ENCODE measurements at regions not wholly inside any gene's neighbourhood (a gene's known extent, or its start where the extent isn't known, plus 50 kb on each side); places are given as distances from the start of the nearest gene placed in this dataset.

GRCh38 chr13:88754141-88754540 lies 1083.0 kb downstream of the SLITRK5 start (continued):
- no peak for TF ChIP-seq STAG1 (CRISPR knock-in tag; IDR thresholded peaks at IDR 0.05; ENCODE audit: borderline replicate concordance)

GRCh38 chr13:88761145-88761544 lies 1090.0 kb downstream of the SLITRK5 start:
- TF ChIP-seq ZNF518B (CRISPR knock-in tag; IDR thresholded peaks at IDR 0.05), result no peak
- TF ChIP-seq NRF1 (conservative IDR thresholded peaks at IDR 0.05 in 1 of 2, IDR thresholded peaks at IDR 0.05 in 1 of 2), result no peak
- TF ChIP-seq EP300 (IDR thresholded peaks at IDR 0.05; ENCODE audit: low read length), result no peak
- TF ChIP-seq ZNF57 (CRISPR knock-in tag; IDR thresholded peaks at IDR 0.05), result no peak
- TF ChIP-seq ZNF282 (CRISPR knock-in tag; IDR thresholded peaks at IDR 0.05), result no peak
- no peak for TF ChIP-seq ZBTB1 (CRISPR knock-in tag; IDR thresholded peaks at IDR 0.05; ENCODE audit: borderline replicate concordance, low read depth)
- no peak for TF ChIP-seq PYGO2 (tag; IDR thresholded peaks at IDR 0.05)
- TF ChIP-seq GABPA (tag; conservative IDR thresholded peaks at IDR 0.05; ENCODE audit: low read depth), result no peak
- TF ChIP-seq IRF2 (CRISPR knock-in tag; IDR thresholded peaks at IDR 0.05), result no peak
- TF ChIP-seq ZNF124 (CRISPR knock-in tag; IDR thresholded peaks at IDR 0.05), result no peak
- no peak for TF ChIP-seq SNIP1 (IDR thresholded peaks at IDR 0.05; ENCODE audit: low read depth)
- no peak for TF ChIP-seq MAX (CRISPR knock-in tag; IDR thresholded peaks at IDR 0.05)
- Histone ChIP-seq H3K36me3 (ENCODE audit: control insufficient read depth, insufficient read depth, low read length) (no peaks in the 10 kb centered on the region), H3K9me1 (ENCODE audit: control insufficient read depth, insufficient read depth, low read length) (no peaks in the 10 kb centered on the region), H3K4me3 (no peak overlapping the region), H3K4me2 (ENCODE audit: insufficient read depth, low read length) (no peak overlapping the region), H3K4me1 (replicated peaks in 1 of 2; ENCODE audit: control insufficient read depth in 2 of 2, insufficient read depth in 2 of 2, low read length in 2 of 2) (no peaks in the 10 kb centered on the region), H3K9ac (ENCODE audit: insufficient read depth in 1 of 2, low read depth in 2 of 2, low read length in 2 of 2) (no peak overlapping the region), H3K79me2 (ENCODE audit: control insufficient read depth, insufficient read depth, low read length) (no peaks in the 10 kb centered on the region), H3K27ac (ENCODE audit: extremely low read depth, low read depth, low read length) (no peak overlapping the region), H2AFZ (ENCODE audit: low read depth, low read length) (no peak overlapping the region), H3K27me3 (ENCODE audit: control insufficient read depth in 2 of 2, insufficient read depth in 2 of 2, low read length in 2 of 2) (no peaks in the 10 kb centered on the region), H4K20me1 (replicated peaks; ENCODE audit: control insufficient read depth, insufficient read depth, low read length) (no peaks in the 10 kb centered on the region), H3K9me3 (replicated peaks; ENCODE audit: control insufficient read depth, insufficient read depth, low read depth, low read length) (no peaks in the 10 kb centered on the region)
- FAIRE-seq (no peak), ATAC-seq (no peak), DNase-seq (ENCODE audit: extremely low read depth in 1 of 4, low spot score in 3 of 4) (no peak)
- POLR2A ChIA-PET, result no interaction called here
- 0% methylated on average over 4 of the region's 4 CpGs for WGBS (ENCODE audit: insufficient coverage, low coverage, missing lambda C conversion rate)
- CTCF ChIA-PET (ENCODE audit: low intra/inter-chr PET ratio), result no interaction called here
- BruUV-seq (replicated peaks), result no TSS peak
- in situ Hi-C loops (cut with MboI) (no loop called here), intact Hi-C loops (cut with micrococcal nuclease) (no loop called here)

Data from K562 (cell line).